Smooth muscle cell (in vitro differentiated cells): ENCODE measurements at regions not wholly inside any gene's neighbourhood (a gene's known extent, or its start where the extent isn't known, plus 50 kb on each side); places are given as distances from the start of the nearest gene placed in this dataset.
"Not testable (repeated sequence)": the region's sequence is repeated elsewhere in the genome, so short reads cannot be mapped to it uniquely, and the experiment has no call there.

Experiments used
- DNase-seq: peaks from one replicate; lab custom pipeline; 2025; ENCODE audit not compliant: unreplicated experiment; lab: John Stamatoyannopoulos, UW
- H2AFZ ChIP-seq: fragments of 200-600 bp; sonication (generic); 2 replicates; pipeline ENCODE4 v1.6.0; 2016; ENCODE audit warnings: antibody characterized with exemption, low read depth, mild to moderate bottlenecking
- H3F3A ChIP-seq: fragments of 200-600 bp; sonication (generic); 2 replicates; pipeline ENCODE4 v1.6.0; 2017; ENCODE audit warnings: antibody characterized with exemption, low read depth
- H3K27ac ChIP-seq: fragments of 200-600 bp; sonication (generic); 2 replicates; pipeline ENCODE4 v1.5.1; 2016; ENCODE audit warnings: low read depth, mild to moderate bottlenecking
- H3K27me3 ChIP-seq: fragments of 200-600 bp; sonication (generic); 2 replicates; pipeline ENCODE4 v1.6.1; 2016; ENCODE audit warnings: low read depth, mild to moderate bottlenecking
- H3K36me3 ChIP-seq: fragments of 200-600 bp; sonication (generic); 2 replicates; pipeline ENCODE4 v1.5.1; 2016; ENCODE audit warnings: low read depth
- H3K4me1 ChIP-seq: fragments of 200-600 bp; sonication (generic); 2 replicates; pipeline ENCODE4 v1.5.1; 2016; ENCODE audit warnings: low read depth
- H3K4me2 ChIP-seq: fragments of 200-600 bp; sonication (generic); 2 replicates; pipeline ENCODE4 v1.6.0; 2016; ENCODE audit warnings: mild to moderate bottlenecking
- H3K4me3 ChIP-seq: fragments of 200-600 bp; sonication (generic); 2 replicates; pipeline ENCODE4 v1.5.1; 2016; ENCODE audit warnings: mild to moderate bottlenecking
- H3K79me2 ChIP-seq: fragments of 200-600 bp; sonication (generic); 2 replicates; pipeline ENCODE4 v1.6.0; 2016; ENCODE audit warnings: low read depth, mild to moderate bottlenecking
- H3K9ac ChIP-seq: fragments of 200-600 bp; sonication (generic); 2 replicates; pipeline ENCODE4 v1.6.0; 2016; ENCODE audit warnings: low read depth
- H3K9me3 ChIP-seq: fragments of 200-600 bp; sonication (generic); replicated peaks from 2 replicates; pipeline ENCODE4 v1.5.1; 2016; ENCODE audit warnings: low read depth
- H4K20me1 ChIP-seq: fragments of 200-600 bp; sonication (generic); 2 replicates; pipeline ENCODE4 v1.6.0; 2016; ENCODE audit warnings: low read depth
- CTCF ChIP-seq: fragments of 200-600 bp; sonication (generic); IDR thresholded peaks from 2 replicates; pipeline ENCODE4 v1.5.1; 2017; ENCODE audit warnings: borderline replicate concordance, mild to moderate bottlenecking, antibody characterized with exemption; ENCODE audit not compliant: insufficient read depth, poor library complexity, severe bottlenecking
- WGBS: methylation state at CpG from one replicate; pipeline ENCODE4 v1.1.7; 2016; ENCODE audit warnings: low lambda C conversion rate; 5-methylcytosine and 5-hydroxymethylcytosine counted together

GRCh38 chr5:37921452-37921851 lies 81.6 kb upstream of the GDNF start:
- TF ChIP-seq CTCF: no peak

GRCh38 chr5:37918424-37918823 lies 78.6 kb upstream of the GDNF start:
- no peaks in the 10 kb centered on the region for H3K4me1 ChIP-seq
- no peak overlapping the region for H3K27ac ChIP-seq
- H3F3A ChIP-seq: no peaks in the 10 kb centered on the region
- no peaks in the 10 kb centered on the region for H3K9me3 ChIP-seq
- H3K36me3 ChIP-seq: no peaks in the 10 kb centered on the region
- WGBS: 81% methylated on average over 1 of the region's 1 CpG
- no peak for TF ChIP-seq CTCF
- H3K27me3 ChIP-seq: no peaks in the 10 kb centered on the region
- no peaks in the 10 kb centered on the region for H3K79me2 ChIP-seq
- H3K9ac ChIP-seq: no peak overlapping the region
- no peaks in the 10 kb centered on the region for H4K20me1 ChIP-seq
- H3K4me2 ChIP-seq: no peak overlapping the region
- DNase-seq: no peak
- no peak overlapping the region for H3K4me3 ChIP-seq
- H2AFZ ChIP-seq: no peak overlapping the region

More at GRCh38 chr5:37921452-37921851, 81.6 kb upstream of the GDNF start:
- Histone ChIP-seq H3K4me3 (no peak overlapping the region), H3K9me3 (no peaks in the 10 kb centered on the region), H3K27me3 (no peaks in the 10 kb centered on the region), H3K4me2 (no peak overlapping the region), H4K20me1 (no peaks in the 10 kb centered on the region), H3K4me1 (no peaks in the 10 kb centered on the region), H3F3A (no peaks in the 10 kb centered on the region), H2AFZ (no peak overlapping the region), H3K36me3 (no peaks in the 10 kb centered on the region), H3K9ac (no peak overlapping the region), H3K79me2 (no peaks in the 10 kb centered on the region), H3K27ac (no peak overlapping the region)
- 78% methylated on average over 1 of the region's 1 CpG for WGBS
- no peak for DNase-seq

GRCh38 chr5:37916525-37916924 lies 76.7 kb upstream of the GDNF start:
- H2AFZ ChIP-seq: no peak overlapping the region
- no peaks in the 10 kb centered on the region for H3K9me3 ChIP-seq
- no peaks in the 10 kb centered on the region for H4K20me1 ChIP-seq
- H3K4me3 ChIP-seq: no peak overlapping the region
- no peak overlapping the region for H3K9ac ChIP-seq
- TF ChIP-seq CTCF: no peak
- 88% methylated on average over 5 of the region's 5 CpGs for WGBS
- H3K4me2 ChIP-seq: no peak overlapping the region
- H3K79me2 ChIP-seq: no peaks in the 10 kb centered on the region
- no peak overlapping the region for H3K27ac ChIP-seq
- H3K36me3 ChIP-seq: no peaks in the 10 kb centered on the region
- no peak for DNase-seq
- no peaks in the 10 kb centered on the region for H3F3A ChIP-seq
- H3K4me1 ChIP-seq: no peaks in the 10 kb centered on the region
- no peaks in the 10 kb centered on the region for H3K27me3 ChIP-seq

GRCh38 chr5:37915097-37915736 lies 75.4 kb upstream of the GDNF start:
- H2AFZ ChIP-seq: no peak overlapping the region
- H3K4me2 ChIP-seq: no peak overlapping the region
- 89% methylated on average over 4 of the region's 4 CpGs for WGBS

GRCh38 chr5:37909610-37910266 lies 69.9 kb upstream of the GDNF start:
- not testable (repeated sequence) for H3K36me3 ChIP-seq, H3K79me2 ChIP-seq, H3F3A ChIP-seq, DNase-seq, H3K4me2 ChIP-seq, H3K9me3 ChIP-seq, H4K20me1 ChIP-seq, H3K4me3 ChIP-seq, H3K27me3 ChIP-seq, H3K4me1 ChIP-seq, H3K9ac ChIP-seq, H2AFZ ChIP-seq, H3K27ac ChIP-seq
- WGBS: 81% methylated on average over 5 of the region's 5 CpGs

More at GRCh38 chr5:37915097-37915736, 75.4 kb upstream of the GDNF start:
- DNase-seq: no peak
- no peak for TF ChIP-seq CTCF
- Histone ChIP-seq H3K79me2 (no peaks in the 10 kb centered on the region), H3K9ac (no peak overlapping the region), H4K20me1 (no peaks in the 10 kb centered on the region), H3F3A (no peaks in the 10 kb centered on the region), H3K4me1 (no peaks in the 10 kb centered on the region), H3K36me3 (no peaks in the 10 kb centered on the region), H3K4me3 (no peak overlapping the region), H3K27me3 (peaks cover 4% of the 10 kb centered on the region), H3K9me3 (no peaks in the 10 kb centered on the region), H3K27ac (no peak overlapping the region)
